ENCODE measurements at regions not wholly inside any gene's neighbourhood (a gene's known extent, or its start where the extent isn't known, plus 50 kb on each side); places are given as distances from the start of the nearest gene placed in this dataset.
"Not testable (repeated sequence)": the region's sequence is repeated elsewhere in the genome, so short reads cannot be mapped to it uniquely, and the experiment has no call there.

DNA sequence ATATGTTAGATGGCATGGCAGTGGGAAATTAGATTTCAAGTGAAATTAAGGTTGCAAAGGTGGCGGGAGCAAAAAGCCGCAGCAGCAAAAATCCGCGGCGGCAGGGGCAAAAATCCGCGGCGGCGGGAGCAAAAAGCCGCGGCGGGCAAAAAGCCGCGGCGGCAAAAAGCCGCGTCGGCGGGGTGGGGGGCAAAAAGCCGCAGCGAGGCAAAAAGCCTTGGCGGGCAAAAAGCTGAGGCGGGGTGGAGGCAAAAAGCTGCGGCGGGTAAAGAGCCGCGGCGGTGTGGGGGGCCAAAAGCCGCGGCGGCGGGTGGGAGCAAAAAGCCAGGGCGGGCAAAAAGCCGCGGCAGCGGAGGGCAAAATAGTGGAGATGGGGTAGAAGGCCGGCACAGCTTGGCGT is 197.6 kb downstream of the TP53TG3 start:
- not testable (repeated sequence) for H3K4me3 ChIP-seq; H3K36me3 ChIP-seq; ATAC-seq (ENCODE audit: low FRiP score in 2 of 2); H3K9me3 ChIP-seq; H3K27ac ChIP-seq; H3K4me1 ChIP-seq; H3K27me3 ChIP-seq
- DNase-seq: peak in 1 of 2 donors; percentile 56
- 71 to 73% methylated on average over 20 to 38 of the region's 38 CpGs for WGBS, 2 donors

DNA sequence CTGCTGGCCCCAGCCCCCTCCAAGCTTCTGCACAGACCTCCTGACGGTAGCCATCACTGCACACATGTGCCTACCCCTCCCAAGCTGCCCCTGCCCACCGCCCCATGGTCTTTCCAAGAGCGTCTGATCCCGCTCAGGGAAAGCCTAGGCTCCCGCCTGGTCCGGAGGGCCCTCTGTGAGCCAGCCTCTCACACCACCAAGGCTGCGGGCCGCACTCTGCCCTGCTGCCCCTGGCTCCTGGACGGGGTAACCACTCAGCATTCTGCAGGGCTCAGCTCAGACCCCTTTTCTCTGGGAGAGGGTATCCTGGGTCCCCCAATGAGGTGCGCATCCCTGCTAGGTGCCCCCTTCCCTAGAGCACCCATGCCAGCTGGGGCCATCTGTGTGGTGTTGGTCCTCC is 198.4 kb downstream of the TP53TG3 start:
- peak in 1 of 2 donors; percentile 40 for DNase-seq
- H3K27ac ChIP-seq; H3K27me3 ChIP-seq; H3K4me1 ChIP-seq; H3K4me3 ChIP-seq; ATAC-seq (ENCODE audit: low FRiP score in 2 of 2); H3K36me3 ChIP-seq; H3K9me3 ChIP-seq: not testable (repeated sequence)
- no CpG with 5 or more reads among the region's 10 CpGs for WGBS, 2 donors

DNA sequence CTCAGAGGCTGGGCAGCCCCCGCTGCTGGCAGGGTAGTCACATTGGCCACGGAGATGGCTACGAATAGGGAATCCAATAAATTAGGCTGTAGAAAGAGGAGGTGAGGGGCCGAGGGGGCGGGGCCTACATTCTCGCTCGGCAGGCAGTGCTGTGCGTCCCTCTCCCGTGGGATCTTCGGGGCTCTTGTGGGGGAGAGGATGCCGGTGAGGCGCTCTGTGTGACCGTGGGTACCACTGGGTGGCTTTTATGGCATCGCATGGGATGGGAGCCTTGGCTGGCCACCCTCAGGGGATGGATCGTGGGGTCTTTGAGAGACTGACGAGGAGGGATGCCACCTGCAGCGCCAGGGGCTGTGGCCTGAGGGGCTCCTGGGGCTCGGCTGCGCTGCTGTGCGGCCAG is 201.6 kb downstream of the TP53TG3 start:
- not testable (repeated sequence) for ATAC-seq (ENCODE audit: low FRiP score in 2 of 2); H3K4me3 ChIP-seq; H3K36me3 ChIP-seq; H3K27me3 ChIP-seq; H3K27ac ChIP-seq; H3K9me3 ChIP-seq; H3K4me1 ChIP-seq
- WGBS, 2 donors: 96% methylated on average over 12 of the region's 20 CpGs; no CpG with 5 or more reads in 1 of the 2 donors
- peak; percentile 15 to 51 for DNase-seq

DNA sequence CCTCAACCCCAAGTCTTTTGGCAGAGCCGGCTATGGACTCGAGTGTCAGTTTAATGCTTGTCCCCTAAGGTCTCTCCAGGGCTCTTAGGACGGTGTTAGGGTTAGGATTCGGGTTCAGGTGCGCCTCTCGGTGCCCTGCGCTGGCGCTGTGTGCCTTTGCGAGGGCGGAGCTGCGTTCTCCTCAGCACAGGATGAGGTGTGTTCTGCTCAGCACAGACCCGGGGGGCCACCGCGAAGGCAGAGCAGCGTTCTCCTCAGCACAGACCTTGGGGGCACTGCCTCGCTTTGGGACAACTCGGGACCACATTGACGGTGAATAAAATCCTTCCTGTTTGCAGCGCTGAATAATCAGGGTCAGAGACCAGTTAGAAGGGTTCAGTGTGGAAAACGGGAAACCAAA is 208.6 kb downstream of the TP53TG3D start:
- DNase-seq: peak in 1 of 2 donors; percentile 77
- not testable (repeated sequence) for H3K4me3 ChIP-seq; ATAC-seq (ENCODE audit: low FRiP score in 2 of 2); H3K9me3 ChIP-seq; H3K4me1 ChIP-seq; H3K36me3 ChIP-seq; H3K27ac ChIP-seq; H3K27me3 ChIP-seq
- WGBS, 2 donors: 71 to 76% methylated on average over 16 to 17 of the region's 20 CpGs

DNA sequence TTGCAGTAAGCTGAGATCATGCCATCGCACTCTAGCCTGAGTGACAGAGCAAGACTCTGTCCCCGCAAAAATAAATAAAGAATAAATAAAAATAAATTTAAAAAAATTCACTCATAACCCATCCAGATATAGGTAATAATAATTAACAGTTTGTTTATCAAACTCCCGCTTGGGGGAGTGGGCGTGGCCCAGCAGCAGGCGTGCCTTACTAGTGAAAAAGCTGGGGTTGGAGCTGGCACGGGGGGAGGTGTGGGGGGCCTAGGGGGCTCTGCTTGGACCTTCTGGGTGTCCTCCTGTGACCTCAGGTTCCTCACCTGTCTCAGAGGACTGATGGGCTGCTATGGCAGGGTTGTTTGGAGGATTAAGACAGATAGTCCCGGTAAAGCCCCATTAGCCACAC is 207.9 kb downstream of the TP53TG3D start:
- WGBS, 2 donors: 59 to 69% methylated on average over 3 to 4 of the region's 7 CpGs
- not testable (repeated sequence) for H3K27ac ChIP-seq; H3K4me1 ChIP-seq; H3K36me3 ChIP-seq; H3K27me3 ChIP-seq; H3K4me3 ChIP-seq; ATAC-seq (ENCODE audit: low FRiP score in 2 of 2); H3K9me3 ChIP-seq
- DNase-seq: peak in 1 of 2 donors; percentile 63

Measured in upper lobe of left lung (tissue), 6 donors.